ENCODE measurements at regions not wholly inside any gene's neighbourhood (a gene's known extent, or its start where the extent isn't known, plus 50 kb on each side); places are given as distances from the start of the nearest gene placed in this dataset.

GRCh38 chr7:13577566-13578145, 411.8 kb downstream of the ETV1 start:
- Histone ChIP-seq H3K9me3 (ENCODE audit: control insufficient read depth, low read length) (no peaks in the 10 kb centered on the region), H3K4me3 (ENCODE audit: low read length) (no peak overlapping the region), H3K36me3 (ENCODE audit: control insufficient read depth, insufficient read depth, low read length) (no peaks in the 10 kb centered on the region), H3K4me1 (ENCODE audit: control insufficient read depth, insufficient read depth, low read length) (no peaks in the 10 kb centered on the region), H3K27me3 (ENCODE audit: control insufficient read depth, insufficient read depth, low read length) (no peaks in the 10 kb centered on the region), H3K9ac (ENCODE audit: low read length) (no peak overlapping the region)

DNA sequence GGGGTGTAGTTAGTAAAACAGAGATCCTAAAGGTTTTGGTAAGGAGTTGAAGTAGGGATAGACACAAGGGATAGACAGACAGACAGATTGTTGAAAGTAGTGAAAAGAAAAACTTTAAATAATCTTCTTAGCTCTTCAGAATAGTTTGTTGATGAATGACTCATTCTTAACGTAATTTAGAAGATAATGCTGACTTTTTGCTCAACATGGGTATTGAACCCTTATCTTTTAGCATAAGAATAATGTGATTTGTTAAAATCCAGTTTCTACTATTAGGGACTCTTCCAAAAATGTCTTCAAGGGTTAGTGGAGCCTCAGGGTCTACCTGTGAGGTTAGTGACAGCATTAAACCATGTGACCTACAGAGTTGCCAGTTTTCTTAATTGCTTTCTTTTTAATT, 411.2 kb downstream of the ETV1 start:
- Histone ChIP-seq H3K9ac (ENCODE audit: low read length) (no peak overlapping the region), H3K4me3 (ENCODE audit: low read length) (no peak overlapping the region), H3K27me3 (ENCODE audit: control insufficient read depth, insufficient read depth, low read length) (no peaks in the 10 kb centered on the region), H3K36me3 (ENCODE audit: control insufficient read depth, insufficient read depth, low read length) (no peaks in the 10 kb centered on the region), H3K4me1 (ENCODE audit: control insufficient read depth, insufficient read depth, low read length) (no peaks in the 10 kb centered on the region), H3K9me3 (ENCODE audit: control insufficient read depth, low read length) (no peaks in the 10 kb centered on the region)

DNA sequence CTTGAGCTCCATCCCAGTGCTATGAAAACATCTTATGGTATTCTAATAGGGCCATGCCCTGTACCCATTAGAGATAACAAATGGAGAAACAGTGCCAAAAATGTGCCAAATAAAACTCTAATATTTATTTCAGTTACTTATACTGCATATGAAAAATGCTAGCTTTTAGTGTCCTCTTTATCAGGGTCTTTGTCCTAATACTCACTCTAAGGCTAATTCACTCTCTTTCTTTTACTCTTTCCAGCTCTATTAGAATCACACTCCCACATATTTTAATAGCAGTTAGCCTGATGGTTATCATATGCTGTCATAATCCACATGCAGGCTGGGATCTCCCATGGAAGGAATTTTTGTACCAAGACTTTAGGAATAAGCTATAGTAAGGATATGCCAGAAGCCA, 408.4 kb downstream of the ETV1 start:
- no peaks in the 10 kb centered on the region for H3K9me3 ChIP-seq (ENCODE audit: control insufficient read depth, low read length)
- H3K4me3 ChIP-seq (ENCODE audit: low read length) = no peak overlapping the region
- no peaks in the 10 kb centered on the region for H3K4me1 ChIP-seq (ENCODE audit: control insufficient read depth, insufficient read depth, low read length)
- no peaks in the 10 kb centered on the region for H3K36me3 ChIP-seq (ENCODE audit: control insufficient read depth, insufficient read depth, low read length)
- no peak overlapping the region for H3K9ac ChIP-seq (ENCODE audit: low read length)
- no peaks in the 10 kb centered on the region for H3K27me3 ChIP-seq (ENCODE audit: control insufficient read depth, insufficient read depth, low read length)

DNA sequence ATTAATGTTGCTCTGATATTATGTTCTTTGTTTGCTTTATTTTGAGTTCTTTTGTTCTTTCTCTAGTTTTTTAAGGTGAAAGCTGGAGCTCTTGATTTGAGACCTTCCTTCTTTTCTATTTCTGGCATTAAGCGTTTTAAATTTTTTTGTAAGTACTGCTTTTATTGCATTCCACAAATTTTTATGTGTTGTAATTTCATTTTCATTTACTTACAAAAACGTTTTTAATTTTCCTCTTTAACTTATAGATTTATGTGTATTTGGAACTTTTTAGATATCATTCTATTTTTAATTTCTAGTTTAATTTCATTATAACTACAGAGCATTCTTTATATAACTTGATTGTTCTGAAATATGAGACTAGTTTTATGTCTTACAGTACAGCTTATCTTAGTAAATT, 395.6 kb downstream of the ETV1 start:
- no peaks in the 10 kb centered on the region for H3K9me3 ChIP-seq (ENCODE audit: control insufficient read depth, low read length)
- no peaks in the 10 kb centered on the region for H3K27me3 ChIP-seq (ENCODE audit: control insufficient read depth, insufficient read depth, low read length)
- H3K4me3 ChIP-seq (ENCODE audit: low read length) = no peak overlapping the region
- H3K4me1 ChIP-seq (ENCODE audit: control insufficient read depth, insufficient read depth, low read length) = no peaks in the 10 kb centered on the region
- no peaks in the 10 kb centered on the region for H3K36me3 ChIP-seq (ENCODE audit: control insufficient read depth, insufficient read depth, low read length)
- H3K9ac ChIP-seq (ENCODE audit: low read length) = no peak overlapping the region

DNA sequence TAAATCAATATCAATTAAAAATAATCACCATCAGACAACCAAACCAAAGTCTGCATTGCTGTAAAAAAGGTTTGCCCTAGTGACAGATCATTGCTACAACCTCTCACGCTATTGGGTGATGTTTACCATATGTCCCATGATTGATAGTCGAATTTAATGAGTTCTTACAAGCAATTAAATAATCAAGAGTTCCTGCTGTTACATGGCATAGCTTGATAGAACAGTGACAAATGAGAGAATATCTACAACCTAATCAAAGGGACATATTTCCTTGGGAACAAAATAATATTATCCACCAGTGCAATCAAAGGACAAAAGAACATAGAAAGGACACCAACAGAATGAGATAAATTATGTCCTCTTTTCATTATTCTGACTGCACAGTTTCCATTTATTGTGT, 387.4 kb downstream of the ETV1 start:
- no peaks in the 10 kb centered on the region for H3K9me3 ChIP-seq (ENCODE audit: control insufficient read depth, low read length)
- H3K4me1 ChIP-seq (ENCODE audit: control insufficient read depth, insufficient read depth, low read length) = no peaks in the 10 kb centered on the region
- no peaks in the 10 kb centered on the region for H3K27me3 ChIP-seq (ENCODE audit: control insufficient read depth, insufficient read depth, low read length)
- H3K4me3 ChIP-seq (ENCODE audit: low read length) = no peak overlapping the region
- no peak overlapping the region for H3K9ac ChIP-seq (ENCODE audit: low read length)
- H3K36me3 ChIP-seq (ENCODE audit: control insufficient read depth, insufficient read depth, low read length) = no peaks in the 10 kb centered on the region

GRCh38 chr7:13603016-13603415, 386.4 kb downstream of the ETV1 start:
- H3K4me3 ChIP-seq (ENCODE audit: low read length) = no peak overlapping the region
- no peaks in the 10 kb centered on the region for H3K9me3 ChIP-seq (ENCODE audit: control insufficient read depth, low read length)
- H3K9ac ChIP-seq (ENCODE audit: low read length) = no peak overlapping the region
- H3K36me3 ChIP-seq (ENCODE audit: control insufficient read depth, insufficient read depth, low read length) = no peaks in the 10 kb centered on the region
- no peaks in the 10 kb centered on the region for H3K27me3 ChIP-seq (ENCODE audit: control insufficient read depth, insufficient read depth, low read length)
- H3K4me1 ChIP-seq (ENCODE audit: control insufficient read depth, insufficient read depth, low read length) = no peaks in the 10 kb centered on the region

GRCh38 chr7:13603661-13604060, 385.8 kb downstream of the ETV1 start:
- no peak overlapping the region for H3K9ac ChIP-seq (ENCODE audit: low read length)
- H3K4me1 ChIP-seq (ENCODE audit: control insufficient read depth, insufficient read depth, low read length) = no peaks in the 10 kb centered on the region
- H3K4me3 ChIP-seq (ENCODE audit: low read length) = no peak overlapping the region
- H3K9me3 ChIP-seq (ENCODE audit: control insufficient read depth, low read length) = no peaks in the 10 kb centered on the region
- no peaks in the 10 kb centered on the region for H3K36me3 ChIP-seq (ENCODE audit: control insufficient read depth, insufficient read depth, low read length)
- H3K27me3 ChIP-seq (ENCODE audit: control insufficient read depth, insufficient read depth, low read length) = no peaks in the 10 kb centered on the region

DNA sequence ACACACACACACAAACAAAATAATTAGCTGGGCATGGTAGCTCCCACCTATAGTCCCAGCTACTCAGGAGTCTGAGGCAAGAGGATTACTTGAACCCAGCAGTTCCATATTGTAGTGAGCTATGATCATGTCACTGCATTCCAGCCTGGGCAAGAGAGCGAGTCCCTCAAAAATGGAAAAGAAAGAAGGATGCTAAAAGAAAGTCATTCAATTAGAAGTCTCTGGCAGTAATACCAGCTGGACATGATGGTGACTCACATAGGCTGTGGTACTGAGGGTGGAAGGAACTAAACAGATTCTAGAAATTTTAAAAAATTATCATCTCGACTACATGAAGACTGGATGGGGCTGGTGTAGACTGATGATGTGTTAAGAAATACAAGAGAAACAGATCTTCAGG, 385.3 kb downstream of the ETV1 start:
- Histone ChIP-seq H3K9ac (ENCODE audit: low read length) (no peak overlapping the region), H3K4me1 (ENCODE audit: control insufficient read depth, insufficient read depth, low read length) (no peaks in the 10 kb centered on the region), H3K4me3 (ENCODE audit: low read length) (no peak overlapping the region), H3K36me3 (ENCODE audit: control insufficient read depth, insufficient read depth, low read length) (no peaks in the 10 kb centered on the region), H3K9me3 (ENCODE audit: control insufficient read depth, low read length) (no peaks in the 10 kb centered on the region), H3K27me3 (ENCODE audit: control insufficient read depth, insufficient read depth, low read length) (no peaks in the 10 kb centered on the region)

- Histone ChIP-seq H3K9me3 (ENCODE audit: control insufficient read depth, low read length) (no peaks in the 10 kb centered on the region), H3K4me1 (ENCODE audit: control insufficient read depth, insufficient read depth, low read length) (no peaks in the 10 kb centered on the region), H3K27me3 (ENCODE audit: control insufficient read depth, insufficient read depth, low read length) (no peaks in the 10 kb centered on the region), H3K36me3 (ENCODE audit: control insufficient read depth, insufficient read depth, low read length) (no peaks in the 10 kb centered on the region), H3K4me3 (ENCODE audit: low read length) (no peak overlapping the region), H3K9ac (ENCODE audit: low read length) (no peak overlapping the region)
Observed at GRCh38 chr7:13610372-13610771, 379.1 kb downstream of the ETV1 start.

GRCh38 chr7:13615679-13616078, 373.8 kb downstream of the ETV1 start:
- no peaks in the 10 kb centered on the region for H3K4me1 ChIP-seq (ENCODE audit: control insufficient read depth, insufficient read depth, low read length)
- no peaks in the 10 kb centered on the region for H3K27me3 ChIP-seq (ENCODE audit: control insufficient read depth, insufficient read depth, low read length)
- H3K9ac ChIP-seq (ENCODE audit: low read length) = no peak overlapping the region
- no peak overlapping the region for H3K4me3 ChIP-seq (ENCODE audit: low read length)
- H3K9me3 ChIP-seq (ENCODE audit: control insufficient read depth, low read length) = no peaks in the 10 kb centered on the region
- no peaks in the 10 kb centered on the region for H3K36me3 ChIP-seq (ENCODE audit: control insufficient read depth, insufficient read depth, low read length)

DNA sequence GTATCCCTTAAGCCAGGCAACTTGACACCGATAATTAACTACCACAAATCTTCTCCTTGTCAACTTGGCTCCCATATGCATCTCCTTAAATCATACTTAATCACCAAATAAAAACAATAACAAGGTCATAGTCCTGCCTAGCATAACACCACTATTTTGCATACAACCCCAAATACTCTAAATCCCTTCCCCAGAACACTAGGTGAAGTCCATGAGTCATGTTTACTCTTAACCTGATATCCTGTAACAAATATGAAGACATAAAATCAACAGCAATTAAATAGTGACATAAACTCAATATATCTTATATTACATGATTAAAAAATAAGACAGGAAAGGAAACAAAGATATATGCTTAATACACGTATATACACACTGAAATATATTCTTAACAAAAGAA, 362.0 kb downstream of the ETV1 start:
- no peak overlapping the region for H3K4me3 ChIP-seq (ENCODE audit: low read length)
- no peaks in the 10 kb centered on the region for H3K27me3 ChIP-seq (ENCODE audit: control insufficient read depth, insufficient read depth, low read length)
- H3K36me3 ChIP-seq (ENCODE audit: control insufficient read depth, insufficient read depth, low read length) = no peaks in the 10 kb centered on the region
- H3K4me1 ChIP-seq (ENCODE audit: control insufficient read depth, insufficient read depth, low read length) = no peaks in the 10 kb centered on the region
- no peaks in the 10 kb centered on the region for H3K9me3 ChIP-seq (ENCODE audit: control insufficient read depth, low read length)
- H3K9ac ChIP-seq (ENCODE audit: low read length) = no peak overlapping the region

DNA sequence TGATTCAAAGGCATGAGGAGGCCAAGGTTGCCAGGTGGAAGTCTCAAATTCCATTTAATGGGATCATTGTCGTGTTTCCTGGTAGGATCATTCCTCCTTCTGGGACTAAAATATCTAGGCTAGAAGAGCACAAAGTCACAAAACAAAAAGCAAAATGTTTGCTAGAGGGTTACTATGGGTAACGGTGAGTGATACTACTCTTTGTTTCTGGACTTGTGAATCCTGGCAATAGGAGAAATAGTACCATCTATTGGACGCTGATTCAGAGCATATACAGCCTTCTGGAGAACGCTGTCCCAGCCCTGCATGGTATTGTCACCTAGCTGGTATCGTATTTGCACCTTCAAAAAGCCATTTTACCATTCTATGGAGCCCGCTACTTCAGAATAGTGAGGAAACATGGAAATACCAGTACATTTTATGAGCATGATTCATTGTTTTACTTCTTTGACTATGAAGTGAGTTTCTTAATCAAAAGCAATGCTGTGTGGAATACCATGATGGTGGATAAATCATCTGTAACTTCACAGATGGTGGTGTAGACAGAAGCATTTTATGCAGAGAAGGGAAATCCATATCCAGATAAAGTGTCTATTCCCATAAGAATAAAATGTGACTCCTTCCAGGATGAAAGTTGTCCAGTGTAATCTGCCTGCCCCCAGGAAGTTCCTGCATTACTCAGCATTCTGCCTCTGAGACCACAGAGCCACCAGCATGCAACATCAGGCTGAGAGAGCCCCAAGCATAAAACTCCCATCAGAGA, 361.0 kb downstream of the ETV1 start:
- H3K36me3 ChIP-seq (ENCODE audit: control insufficient read depth, insufficient read depth, low read length) = no peaks in the 10 kb centered on the region
- H3K9ac ChIP-seq (ENCODE audit: low read length) = no peak overlapping the region
- H3K4me3 ChIP-seq (ENCODE audit: low read length) = no peak overlapping the region
- no peaks in the 10 kb centered on the region for H3K9me3 ChIP-seq (ENCODE audit: control insufficient read depth, low read length)
- H3K27me3 ChIP-seq (ENCODE audit: control insufficient read depth, insufficient read depth, low read length) = no peaks in the 10 kb centered on the region
- no peaks in the 10 kb centered on the region for H3K4me1 ChIP-seq (ENCODE audit: control insufficient read depth, insufficient read depth, low read length)
